ENCODE measurements at regions not wholly inside any gene's neighbourhood (a gene's known extent, or its start where the extent isn't known, plus 50 kb on each side); places are given as distances from the start of the nearest gene placed in this dataset.
A peak's percentile ranks its signal among the peaks of the same experiment; 100 is the strongest.
"Not testable (repeated sequence)": the region's sequence is repeated elsewhere in the genome, so short reads cannot be mapped to it uniquely, and the experiment has no call there.

DNA sequence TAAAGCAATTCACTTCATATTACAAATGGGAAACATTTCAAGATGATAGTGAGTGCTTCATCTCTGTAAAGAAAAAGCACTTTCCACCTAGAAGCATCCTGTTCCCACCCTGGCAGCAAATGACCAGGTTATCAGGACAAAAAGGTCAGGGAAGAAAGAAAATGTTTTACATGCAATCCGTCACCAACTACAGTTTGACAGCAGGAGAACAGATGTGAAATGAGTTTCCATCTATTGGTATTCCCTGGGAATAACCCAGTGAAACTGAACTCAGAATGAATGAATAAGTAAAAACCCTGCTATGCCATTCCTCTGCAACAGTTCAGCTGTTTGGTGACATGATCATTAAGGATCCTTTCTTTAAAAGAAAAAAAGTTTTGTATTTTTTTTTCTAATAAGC is 67.6 kb downstream of the HTR1A start:
- DNase-seq: no peak

GRCh38 chr5:63878788-63879187 is 83.5 kb downstream of the HTR1A start:
- DNase-seq: no peak

DNA sequence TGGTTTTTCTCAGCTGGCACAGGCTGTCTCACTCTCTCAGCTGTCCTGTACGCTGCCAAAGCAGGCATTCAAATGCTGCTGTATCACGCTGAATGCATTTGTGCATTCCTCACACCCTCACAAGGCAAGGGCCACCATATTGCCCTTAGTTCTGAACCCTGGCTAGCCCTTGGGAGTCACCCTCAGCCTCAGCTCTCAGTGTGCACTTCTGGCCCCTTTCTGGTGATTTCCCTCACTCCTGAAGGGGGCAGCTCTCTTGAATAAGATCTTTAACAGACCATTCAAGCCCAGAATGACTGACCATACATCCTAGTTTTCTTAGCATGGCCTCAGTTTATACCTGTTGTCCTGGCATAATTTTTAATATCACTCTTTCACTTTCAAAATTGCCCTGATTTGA is 84.3 kb downstream of the HTR1A start:
- no peak for DNase-seq

DNA sequence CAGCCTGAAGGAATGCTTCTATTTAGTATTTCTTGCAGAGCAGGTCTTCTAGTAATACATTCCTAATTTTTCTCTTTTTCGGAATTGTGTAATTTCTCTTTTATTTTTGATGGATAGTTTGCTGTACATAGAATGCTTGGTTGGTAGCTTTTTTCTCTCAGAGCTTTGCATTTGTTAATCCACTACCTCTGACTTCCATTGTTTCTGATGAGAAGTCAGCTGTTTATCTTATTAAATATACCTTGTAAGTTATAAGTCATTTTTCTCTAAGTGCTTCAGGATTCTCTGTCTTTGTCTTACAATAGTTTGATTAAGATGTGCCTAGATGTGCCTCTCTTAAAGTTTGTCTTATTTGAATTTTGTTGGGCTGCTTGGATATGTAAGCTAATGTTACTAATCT is 101.9 kb downstream of the HTR1A start:
- DNase-seq: peak; percentile 64

- peak; percentile 56 for DNase-seq
Measured at GRCh38 chr5:63854076-63854475, 108.2 kb downstream of the HTR1A start.

- DNase-seq: no peak
Measured at GRCh38 chr5:63843190-63843589, 119.1 kb downstream of the HTR1A start.

- DNase-seq: no peak
Measured at GRCh38 chr5:63837437-63837836, 124.8 kb downstream of the HTR1A start.

DNA sequence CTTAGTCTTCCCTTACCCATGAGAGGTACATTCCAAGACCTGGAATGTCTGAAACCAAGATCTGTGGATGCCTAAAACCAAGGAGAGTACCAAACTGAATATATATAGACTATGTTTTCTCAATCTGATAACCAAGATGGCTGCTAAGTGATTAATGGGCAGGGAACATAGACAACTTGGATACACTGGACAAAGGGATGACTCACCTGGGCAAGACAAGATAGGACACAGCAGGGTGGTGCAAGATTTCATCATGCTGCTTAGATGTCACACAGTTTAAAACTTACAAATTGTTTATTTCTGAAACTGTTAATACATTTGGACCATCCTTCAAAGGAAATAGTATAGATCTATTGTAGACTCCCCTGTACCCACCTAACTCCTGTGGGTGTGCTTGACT is 130.9 kb downstream of the HTR1A start:
- peak; percentile 4 for DNase-seq

GRCh38 chr5:63825984-63826383 is 136.3 kb downstream of the HTR1A start:
- no peak for DNase-seq

GRCh38 chr5:63823583-63823982 is 138.7 kb downstream of the HTR1A start:
- no peak for DNase-seq

DNA sequence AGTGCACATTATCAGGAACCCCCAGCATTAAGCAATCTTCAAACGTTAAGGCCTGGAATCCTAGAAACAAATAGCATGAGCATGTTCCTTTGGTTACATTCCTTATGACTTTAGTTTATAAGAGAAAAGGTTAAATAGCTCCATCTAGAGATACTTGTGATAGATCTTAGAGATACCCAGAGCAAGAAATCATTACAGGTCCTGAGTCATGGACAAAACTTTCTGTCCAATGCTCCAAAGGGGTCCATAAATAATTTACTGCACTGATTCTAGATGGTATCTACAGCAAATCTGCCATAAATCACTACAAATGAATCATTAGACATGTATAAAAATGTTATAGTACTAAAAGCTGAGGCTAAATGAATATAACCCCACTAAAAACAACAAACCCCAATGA is 139.6 kb downstream of the HTR1A start:
- no peak for DNase-seq

GRCh38 chr5:63820577-63820976 is 141.7 kb downstream of the HTR1A start:
- DNase-seq: peak; percentile 32

DNA sequence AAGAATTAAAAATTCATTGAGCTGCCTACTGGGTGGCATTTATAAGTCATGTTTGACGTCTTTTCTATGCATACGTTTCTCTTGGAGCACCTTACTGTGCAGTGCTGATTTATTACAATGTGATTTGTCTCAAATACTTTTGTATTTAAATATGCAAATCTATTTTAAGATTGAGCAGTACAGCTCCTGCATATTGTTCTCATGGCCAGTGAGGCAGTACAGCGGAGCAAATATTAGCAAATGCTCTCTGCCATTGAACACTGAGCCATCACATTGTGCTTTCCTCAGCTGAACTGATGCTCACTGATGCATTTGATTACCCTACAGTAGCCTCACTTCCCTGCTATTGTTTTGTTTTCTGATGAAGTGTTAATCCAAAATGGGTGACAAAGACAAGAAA is 149.6 kb downstream of the HTR1A start:
- no peak for DNase-seq

DNA sequence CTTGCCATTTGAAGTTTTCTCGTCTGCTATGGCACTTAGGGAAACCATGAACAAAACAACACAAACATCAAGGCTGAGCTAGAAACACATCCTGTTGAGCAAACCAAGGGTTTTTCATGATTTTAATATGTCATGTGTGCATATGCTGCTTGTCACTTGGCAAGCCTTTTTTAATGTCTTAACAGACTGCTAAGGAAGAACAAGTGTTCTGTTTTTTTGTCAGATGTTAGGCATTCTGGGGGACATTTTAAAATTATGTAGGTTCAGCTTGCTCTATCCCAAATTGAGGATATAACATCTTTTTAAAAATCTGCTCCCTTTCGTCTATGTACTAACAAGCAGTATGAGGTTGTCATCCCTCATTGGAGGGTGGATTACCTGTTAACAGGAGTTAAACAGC is 150.3 kb downstream of the HTR1A start:
- DNase-seq: no peak

DNA sequence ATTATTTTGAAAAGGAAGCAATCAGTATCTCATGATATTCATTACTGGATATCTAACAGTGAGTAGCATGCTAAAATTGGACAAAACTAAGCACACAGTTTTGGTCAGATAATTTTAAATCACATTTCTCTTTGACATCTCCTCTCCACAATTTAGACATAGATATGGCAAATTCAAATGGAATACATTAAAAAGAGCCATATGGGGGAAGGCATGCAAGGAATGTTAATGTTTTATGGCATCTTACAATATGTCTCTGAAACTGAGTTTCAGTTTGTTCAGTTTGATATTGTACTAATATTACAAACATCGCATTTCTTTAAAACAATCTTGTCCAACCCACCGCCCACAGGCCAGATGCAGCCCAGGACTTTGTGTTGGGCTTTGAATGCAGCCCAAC is 151.0 kb downstream of the HTR1A start:
- DNase-seq: no peak

- peak; percentile 83 for DNase-seq
Measured at GRCh38 chr5:63805151-63805550, 157.1 kb downstream of the HTR1A start.

DNA sequence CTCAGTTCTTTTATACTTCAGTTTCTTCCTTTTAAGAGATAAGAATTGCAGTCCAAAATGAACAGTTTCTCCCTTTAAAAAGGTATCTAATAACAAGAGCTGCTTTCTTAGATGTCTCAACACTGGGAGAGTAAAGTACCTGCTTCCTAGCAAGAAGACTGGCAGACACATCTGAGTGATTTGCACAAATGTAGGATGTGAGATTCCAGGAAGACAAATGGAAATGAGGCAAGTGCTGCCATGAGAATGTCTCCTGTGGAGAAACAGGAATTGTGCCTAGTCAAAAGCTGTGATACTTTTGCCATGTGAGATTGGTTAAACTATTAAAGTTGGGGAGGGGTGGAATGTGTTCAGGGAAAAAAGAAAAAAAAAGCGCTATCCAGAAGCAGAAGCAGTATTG is 159.1 kb downstream of the HTR1A start:
- DNase-seq: no peak

DNA sequence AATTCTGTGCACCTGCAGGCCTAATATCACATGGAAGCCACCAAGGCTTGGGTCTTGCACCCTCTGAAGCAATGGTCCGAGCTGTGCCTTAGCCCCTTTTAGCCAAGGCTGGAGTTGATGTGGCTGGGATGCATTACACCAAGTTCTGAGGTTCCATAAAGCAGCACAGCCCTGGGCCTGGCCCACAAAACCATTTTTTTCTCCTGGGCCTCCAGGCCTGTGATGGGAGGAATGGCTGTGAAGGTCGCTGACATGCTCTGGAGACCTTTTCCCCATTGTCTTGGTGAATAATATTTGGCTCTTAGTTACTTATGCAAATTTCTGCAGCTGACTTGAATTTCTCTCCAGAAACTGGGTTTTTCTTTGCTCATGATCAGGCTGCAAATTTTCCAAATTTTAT is 167.3 kb downstream of the HTR1A start:
- DNase-seq: no peak

DNA sequence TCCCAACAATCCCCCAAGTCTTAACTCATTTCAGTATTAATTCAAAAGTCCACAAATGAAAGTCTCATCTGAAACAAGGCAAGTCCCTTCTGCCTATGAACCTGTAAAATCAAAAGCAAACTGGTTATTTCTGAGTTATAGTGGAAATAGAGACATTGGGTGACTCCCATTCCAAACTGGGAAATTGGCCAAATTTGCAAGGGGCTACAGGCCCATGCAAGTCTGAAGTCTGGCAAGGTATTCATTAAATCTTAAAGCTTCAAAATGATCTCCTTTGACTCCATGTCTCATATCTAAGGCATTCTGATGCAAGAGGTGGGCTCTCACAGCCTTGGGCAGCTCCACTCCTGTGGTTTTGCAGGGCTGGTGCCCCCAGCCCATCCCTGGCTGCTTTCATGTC is 167.9 kb downstream of the HTR1A start:
- DNase-seq: no peak

DNA sequence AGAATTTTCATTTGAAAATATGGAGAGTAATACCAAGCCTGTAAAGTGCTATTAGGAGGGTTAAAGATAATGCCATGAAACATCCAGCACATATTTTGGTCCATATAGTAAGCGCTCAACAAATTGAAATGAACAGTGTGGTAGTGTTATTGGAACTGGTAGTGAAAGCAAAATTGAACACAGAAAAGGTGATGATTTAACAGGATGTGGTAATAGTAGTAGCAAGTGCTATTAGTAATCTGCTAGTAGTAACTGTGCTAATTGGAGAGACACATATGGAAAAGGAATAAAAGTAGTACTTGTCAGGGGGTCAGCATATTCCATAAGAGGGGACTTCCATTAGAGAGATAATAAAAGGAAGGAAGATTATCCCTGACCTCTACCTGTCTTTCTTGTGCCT is 187.3 kb downstream of the HTR1A start:
- no peak for DNase-seq

- no peak for DNase-seq
Measured at GRCh38 chr5:63768221-63768620, 194.0 kb downstream of the HTR1A start.

DNA sequence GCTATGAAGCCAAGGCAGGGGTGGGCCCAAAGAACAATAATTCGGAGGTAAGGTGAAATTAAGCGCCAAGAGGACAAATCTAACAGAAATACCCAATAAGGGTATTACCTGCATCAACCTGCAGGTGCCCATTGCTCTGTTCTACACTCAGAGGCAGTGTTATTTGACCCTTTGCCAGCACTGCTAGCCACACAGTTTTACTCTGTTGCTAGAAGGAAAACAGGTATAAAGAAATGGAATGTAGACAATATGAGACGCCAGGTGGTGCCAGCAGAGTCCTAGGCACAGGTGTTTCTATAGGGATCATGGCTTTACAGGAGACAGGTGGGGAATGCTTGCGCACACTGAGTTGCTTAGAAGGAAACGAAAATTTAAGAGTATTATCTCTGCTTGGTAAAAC is 201.3 kb downstream of the HTR1A start:
- no peak for DNase-seq

GRCh38 chr5:63743096-63743798 is 219.0 kb downstream of the HTR1A start:
- peak; percentile 46 for DNase-seq

GRCh38 chr5:63732880-63733279 is 229.4 kb downstream of the HTR1A start:
- DNase-seq: not testable (repeated sequence)

DNA sequence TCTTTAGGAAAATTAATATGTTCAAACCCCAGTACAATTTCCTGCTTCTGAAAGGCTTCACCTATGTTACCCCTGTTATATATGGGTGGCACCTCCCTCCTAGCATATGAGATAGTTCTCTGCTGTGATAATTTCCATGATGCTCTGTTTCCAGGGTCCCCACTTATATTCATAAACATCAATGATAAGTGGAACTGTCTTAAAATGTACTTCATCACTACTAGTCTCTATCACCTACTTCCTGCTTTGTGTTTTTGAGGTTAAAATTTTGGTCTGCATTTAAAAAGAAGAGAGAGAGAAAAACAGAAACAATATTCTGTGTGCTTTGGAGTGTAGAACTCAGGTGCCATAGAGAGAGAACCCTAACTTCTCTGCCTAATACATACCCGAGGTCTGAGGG is 234.7 kb downstream of the HTR1A start:
- DNase-seq: no peak

- no peak for DNase-seq
Measured at GRCh38 chr5:63726496-63726895, 235.7 kb downstream of the HTR1A start.

Data from DMS53 (cell line).